ENCODE measurements at regions not wholly inside any gene's neighbourhood (a gene's known extent, or its start where the extent isn't known, plus 50 kb on each side); places are given as distances from the start of the nearest gene placed in this dataset.

- TF ChIP-seq CTCF (IDR thresholded peaks at IDR 0.05; ENCODE audit: low read depth, low read length) (no peak), POLR2A (IDR thresholded peaks at IDR 0.05; ENCODE audit: extremely low read depth, insufficient read length) (no peak), MAX (IDR thresholded peaks at IDR 0.05; ENCODE audit: low read depth, low read length) (no peak)
Measured at GRCh38 chr3:31028766-31029165, 134.3 kb upstream of the GADL1 start.
